PFSK-1 (cell line): ENCODE measurements at regions not wholly inside any gene's neighbourhood (a gene's known extent, or its start where the extent isn't known, plus 50 kb on each side); places are given as distances from the start of the nearest gene placed in this dataset.

Experiments used
- FOXP2 ChIP-seq: optimal IDR thresholded peaks from 2 replicates; pipeline ENCODE3; 2011; ENCODE audit warnings: borderline replicate concordance, control low read depth, inconsistent platforms; ENCODE audit not compliant: insufficient read depth; ENCODE audit errors: extremely low read length, extremely low read depth
- POLR2AphosphoS5 ChIP-seq: IDR thresholded peaks from 2 replicates; pipeline ENCODE4 v1.6.1; 2012; ENCODE audit warnings: low read depth, mild to moderate bottlenecking, control low read depth, low read length, moderate library complexity
- SIN3A ChIP-seq: IDR thresholded peaks from 2 replicates; pipeline ENCODE4 v1.6.1; 2012; ENCODE audit warnings: mild to moderate bottlenecking, low read length, moderate library complexity, borderline replicate concordance; ENCODE audit not compliant: insufficient read depth
- TAF1 ChIP-seq: IDR thresholded peaks from 2 replicates; pipeline ENCODE4 v1.6.1; 2012; ENCODE audit warnings: low read length, control low read depth, borderline replicate concordance; ENCODE audit not compliant: insufficient read depth
- TF ChIP-seq, protein P1 (sequence below), 2 experiments: IDR thresholded peaks; 2 replicates each; pipeline versions ENCODE4 v1.6.1 to v1.8.0; 2011 to 2012; ENCODE audit warnings: low read depth in 2 of 2, low read length in 2 of 2, control low read depth in 1 of 2, inconsistent platforms in 1 of 2, mild to moderate bottlenecking in 1 of 2, moderate library complexity in 1 of 2; ENCODE audit not compliant: insufficient read depth in 1 of 2

DNA sequence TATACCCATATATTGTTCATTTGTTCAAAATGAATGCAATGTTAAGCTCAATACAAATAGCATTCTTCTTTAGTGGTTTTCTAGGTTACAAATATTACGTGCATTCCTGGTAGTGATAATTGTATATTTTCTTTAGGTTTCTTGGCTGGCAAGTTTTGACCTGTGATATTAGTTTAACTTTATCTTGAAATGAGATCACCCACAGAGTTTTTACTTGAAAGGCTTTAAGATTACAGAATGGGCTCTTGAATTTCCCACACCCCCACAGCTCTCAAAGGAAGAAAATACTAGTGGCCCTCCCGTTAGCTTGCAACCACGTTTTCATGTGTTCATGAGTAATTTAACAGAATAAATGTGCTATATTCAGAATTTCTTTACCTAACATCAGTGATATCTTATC lies 1315.5 kb upstream of the GJE1 start:
- no peak for TF ChIP-seq SIN3A
- no peak for TF ChIP-seq POLR2AphosphoS5
- TF ChIP-seq, protein P1, sequence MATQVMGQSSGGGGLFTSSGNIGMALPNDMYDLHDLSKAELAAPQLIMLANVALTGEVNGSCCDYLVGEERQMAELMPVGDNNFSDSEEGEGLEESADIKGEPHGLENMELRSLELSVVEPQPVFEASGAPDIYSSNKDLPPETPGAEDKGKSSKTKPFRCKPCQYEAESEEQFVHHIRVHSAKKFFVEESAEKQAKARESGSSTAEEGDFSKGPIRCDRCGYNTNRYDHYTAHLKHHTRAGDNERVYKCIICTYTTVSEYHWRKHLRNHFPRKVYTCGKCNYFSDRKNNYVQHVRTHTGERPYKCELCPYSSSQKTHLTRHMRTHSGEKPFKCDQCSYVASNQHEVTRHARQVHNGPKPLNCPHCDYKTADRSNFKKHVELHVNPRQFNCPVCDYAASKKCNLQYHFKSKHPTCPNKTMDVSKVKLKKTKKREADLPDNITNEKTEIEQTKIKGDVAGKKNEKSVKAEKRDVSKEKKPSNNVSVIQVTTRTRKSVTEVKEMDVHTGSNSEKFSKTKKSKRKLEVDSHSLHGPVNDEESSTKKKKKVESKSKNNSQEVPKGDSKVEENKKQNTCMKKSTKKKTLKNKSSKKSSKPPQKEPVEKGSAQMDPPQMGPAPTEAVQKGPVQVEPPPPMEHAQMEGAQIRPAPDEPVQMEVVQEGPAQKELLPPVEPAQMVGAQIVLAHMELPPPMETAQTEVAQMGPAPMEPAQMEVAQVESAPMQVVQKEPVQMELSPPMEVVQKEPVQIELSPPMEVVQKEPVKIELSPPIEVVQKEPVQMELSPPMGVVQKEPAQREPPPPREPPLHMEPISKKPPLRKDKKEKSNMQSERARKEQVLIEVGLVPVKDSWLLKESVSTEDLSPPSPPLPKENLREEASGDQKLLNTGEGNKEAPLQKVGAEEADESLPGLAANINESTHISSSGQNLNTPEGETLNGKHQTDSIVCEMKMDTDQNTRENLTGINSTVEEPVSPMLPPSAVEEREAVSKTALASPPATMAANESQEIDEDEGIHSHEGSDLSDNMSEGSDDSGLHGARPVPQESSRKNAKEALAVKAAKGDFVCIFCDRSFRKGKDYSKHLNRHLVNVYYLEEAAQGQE (IDR thresholded peaks at IDR 0.05; ENCODE audit: insufficient read depth in 1 of 2, low read depth in 2 of 2, low read length in 2 of 2) = no peak
- no peak for TF ChIP-seq TAF1
- no peak for TF ChIP-seq FOXP2

DNA sequence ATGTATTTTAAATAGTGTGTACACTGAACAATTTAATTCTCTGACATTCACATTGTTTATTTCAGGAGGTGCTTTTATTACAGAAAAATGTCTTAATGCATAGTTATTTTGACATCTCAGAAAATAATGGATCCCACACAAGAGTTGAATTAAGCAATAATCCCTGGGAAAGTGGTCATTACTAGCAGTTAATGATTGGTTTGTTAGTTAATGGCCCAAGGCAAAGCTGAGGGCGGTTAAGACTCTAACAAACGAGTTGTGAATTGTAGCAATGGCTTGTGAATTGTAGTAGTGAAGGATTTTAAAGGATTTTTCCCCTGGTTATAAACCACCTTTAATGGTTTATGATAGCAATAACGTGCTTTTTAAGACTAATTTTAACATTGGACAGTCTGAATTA lies 1316.0 kb upstream of the GJE1 start:
- no peak for TF ChIP-seq POLR2AphosphoS5
- no peak for TF ChIP-seq SIN3A
- TF ChIP-seq, protein P1 (IDR thresholded peaks at IDR 0.05; ENCODE audit: insufficient read depth in 1 of 2, low read depth in 2 of 2, low read length in 2 of 2) = no peak
- no peak for TF ChIP-seq TAF1
- no peak for TF ChIP-seq FOXP2

DNA sequence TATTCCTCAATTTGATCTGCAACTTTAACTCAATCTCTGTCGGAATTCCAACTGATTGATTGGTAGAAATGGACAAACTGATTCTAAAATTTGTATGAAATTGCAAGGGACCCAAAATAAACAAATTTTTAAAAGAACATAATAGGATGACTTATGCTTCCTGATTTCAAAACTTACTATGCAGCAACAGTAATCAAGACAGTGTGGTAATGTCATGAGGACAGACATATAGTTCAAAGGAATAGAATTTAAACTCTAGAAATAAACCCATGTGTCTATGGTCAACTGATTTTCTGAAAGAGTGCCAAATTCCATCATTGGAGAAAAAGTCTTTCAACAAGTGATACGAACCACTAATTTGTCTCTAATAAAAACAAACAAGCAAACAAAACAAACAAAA lies 1320.1 kb upstream of the GJE1 start:
- TF ChIP-seq SIN3A = no peak
- TF ChIP-seq, protein P1 (IDR thresholded peaks at IDR 0.05; ENCODE audit: insufficient read depth in 1 of 2, low read depth in 2 of 2, low read length in 2 of 2) = no peak
- no peak for TF ChIP-seq FOXP2
- TF ChIP-seq POLR2AphosphoS5 = no peak
- TF ChIP-seq TAF1 = no peak

DNA sequence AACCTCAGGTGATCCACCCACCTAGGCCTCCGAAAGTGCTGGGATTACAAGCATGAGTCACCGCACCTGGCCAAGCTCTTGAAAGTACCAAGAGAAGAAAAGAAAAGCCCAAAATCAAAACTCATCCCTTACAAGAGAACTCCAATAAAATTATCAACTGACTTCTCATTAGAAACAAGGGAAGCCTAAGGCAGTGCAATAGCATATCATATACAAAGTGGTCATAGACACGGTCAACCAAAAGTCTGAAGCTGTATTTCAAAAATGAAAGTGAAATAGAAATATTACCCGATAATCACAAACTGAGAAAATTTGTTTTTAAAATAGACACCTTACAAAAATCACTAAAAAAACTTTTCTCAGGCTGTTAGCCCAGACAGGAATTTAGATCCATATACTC lies 1321.1 kb upstream of the GJE1 start:
- TF ChIP-seq SIN3A (no peak), FOXP2 (no peak), POLR2AphosphoS5 (no peak), TAF1 (no peak)
- TF ChIP-seq, protein P1 (IDR thresholded peaks at IDR 0.05; ENCODE audit: insufficient read depth in 1 of 2, low read depth in 2 of 2, low read length in 2 of 2) = no peak

DNA sequence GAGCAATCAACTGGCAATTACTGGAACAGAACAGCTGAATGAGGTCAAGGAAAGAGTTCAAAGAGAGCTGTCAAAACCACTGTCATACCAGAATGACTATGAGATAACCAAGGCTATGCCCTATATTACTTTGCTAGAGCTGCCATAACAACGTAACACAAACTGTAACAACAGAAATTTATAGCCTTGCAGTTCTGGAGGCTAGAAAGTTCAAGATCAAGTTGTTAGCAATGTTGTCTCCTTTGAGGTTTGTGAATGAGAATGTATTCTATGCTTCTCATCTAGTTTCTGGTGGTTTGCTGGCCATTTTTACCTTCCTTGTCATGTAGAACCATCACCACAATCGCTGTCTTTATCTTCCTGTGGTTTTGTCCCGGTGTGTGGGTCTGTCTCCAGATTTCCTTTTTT lies 1323.0 kb upstream of the GJE1 start:
- TF ChIP-seq TAF1 (no peak), FOXP2 (no peak), SIN3A (no peak), POLR2AphosphoS5 (no peak)
- TF ChIP-seq, protein P1 (IDR thresholded peaks at IDR 0.05; ENCODE audit: insufficient read depth in 1 of 2, low read depth in 2 of 2, low read length in 2 of 2) = no peak
